Stomach smooth muscle (tissue), 2 donors: ENCODE measurements at regions not wholly inside any gene's neighbourhood (a gene's known extent, or its start where the extent isn't known, plus 50 kb on each side); places are given as distances from the start of the nearest gene placed in this dataset.

Experiments
- H3K27ac ChIP-seq: one replicate; pipeline ENCODE4 v1.7.0; 2013; ENCODE audit warnings: mild to moderate bottlenecking, low read length, inconsistent platforms
- H3K27me3 ChIP-seq, 2 donors: one replicate each; pipeline ENCODE4 v1.7.0; 2013; ENCODE audit warnings: low read length in 2 of 2; ENCODE audit not compliant: insufficient read depth in 2 of 2, control insufficient read depth in 1 of 2
- H3K36me3 ChIP-seq, 2 donors: one replicate each; pipeline ENCODE4 v1.7.0; 2013; ENCODE audit warnings: low read length in 2 of 2; ENCODE audit not compliant: control insufficient read depth in 2 of 2, insufficient read depth in 2 of 2
- H3K4me1 ChIP-seq: one replicate; pipeline ENCODE4 v1.7.0; 2013; ENCODE audit warnings: low read length; ENCODE audit not compliant: control insufficient read depth, insufficient read depth
- H3K4me3 ChIP-seq, 2 donors: one replicate each; pipeline ENCODE4 v1.7.0; 2013; ENCODE audit warnings: low read length in 2 of 2
- H3K9ac ChIP-seq, 2 donors: one replicate each; pipeline ENCODE4 v1.7.0; 2013; ENCODE audit warnings: low read length in 2 of 2, mild to moderate bottlenecking in 1 of 2
- H3K9me3 ChIP-seq, 2 donors: one replicate each; pipeline ENCODE4 v1.7.0; 2013; ENCODE audit warnings: low read length in 2 of 2; ENCODE audit not compliant: control insufficient read depth in 2 of 2
- donor health status: healthy.
- donor health status: Pancreatic carcinoma.

DNA sequence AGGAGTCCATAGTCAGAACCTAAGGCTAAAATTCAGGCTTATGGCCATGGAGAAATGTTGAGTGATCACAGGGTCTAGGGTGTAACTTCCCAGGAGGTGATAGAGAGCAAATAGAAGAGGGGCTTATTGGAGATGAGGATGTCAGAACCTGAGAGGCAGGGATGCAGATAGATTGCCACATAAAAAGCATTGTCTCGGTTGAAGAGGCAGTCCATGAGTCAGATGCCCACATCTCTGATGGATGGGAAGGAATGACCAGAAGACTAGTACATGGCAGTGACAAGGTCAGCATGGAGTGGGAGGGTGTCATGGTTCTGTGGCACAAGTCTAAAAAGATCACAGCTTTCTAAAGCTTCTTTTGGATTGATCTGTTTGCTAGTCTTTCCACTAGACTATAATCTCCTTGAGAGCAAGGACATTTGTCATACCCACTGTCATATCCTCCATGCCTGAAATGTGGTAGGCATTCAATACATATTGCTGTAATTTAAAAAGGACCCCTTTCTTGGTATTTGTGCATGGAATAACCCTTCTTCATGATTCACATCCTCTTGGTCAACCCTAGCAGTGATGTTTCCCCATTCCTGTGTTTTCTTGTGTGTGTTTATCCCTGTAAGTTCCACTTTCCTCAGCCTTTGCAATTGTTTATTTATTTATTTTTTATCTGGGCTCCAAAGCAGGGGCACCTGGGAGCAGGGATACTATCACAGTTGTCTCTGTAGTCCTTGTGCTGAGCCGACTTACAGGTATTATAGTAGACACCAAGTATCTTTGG is 613.4 kb upstream of the CFAP20DC start:
- no peak overlapping the region for H3K9ac ChIP-seq
- H3K4me3 ChIP-seq = no peak overlapping the region
- no peaks in the 10 kb centered on the region for H3K9me3 ChIP-seq
- H3K36me3 ChIP-seq = no peaks in the 10 kb centered on the region
- no peaks in the 10 kb centered on the region for H3K27me3 ChIP-seq
- no peaks in the 10 kb centered on the region for H3K4me1 ChIP-seq
- H3K27ac ChIP-seq = no peak overlapping the region

DNA sequence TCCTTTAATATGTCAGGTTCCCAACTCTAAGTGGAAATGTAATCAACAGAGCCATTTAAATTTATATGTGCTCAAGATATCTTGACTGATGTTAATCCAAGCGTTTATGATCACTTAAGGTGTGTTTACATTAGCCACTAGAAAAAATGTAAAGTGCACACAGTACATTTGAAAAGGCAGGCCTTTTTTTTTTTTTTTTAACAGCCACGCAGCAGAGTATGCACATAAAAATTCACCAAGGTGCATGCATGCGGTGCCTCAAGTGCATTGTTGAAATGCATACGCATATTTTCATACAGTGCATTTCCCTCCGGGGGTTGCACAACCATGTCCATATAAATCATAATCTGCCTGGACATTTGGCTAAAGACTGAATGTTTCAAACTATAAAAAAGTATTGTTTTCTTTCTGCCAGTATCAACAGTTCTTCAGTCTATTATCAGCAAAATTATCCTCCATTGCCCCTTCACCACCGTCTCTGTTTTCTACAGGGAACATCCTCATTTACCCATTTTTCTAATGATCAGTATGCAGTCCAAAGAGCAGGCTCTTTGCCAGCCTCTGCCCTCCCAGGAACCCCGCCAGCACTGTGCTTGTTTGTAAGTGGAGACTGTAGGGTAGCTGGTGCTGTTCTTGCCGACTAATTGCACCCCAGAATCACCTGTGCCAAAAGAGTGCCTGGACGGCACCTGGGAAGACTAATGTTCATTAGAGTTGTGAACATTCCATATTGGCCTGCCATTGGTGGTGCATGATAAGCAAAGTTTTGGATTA is 611.2 kb upstream of the CFAP20DC start:
- Histone ChIP-seq H3K9me3 (peaks cover 0 to 2% of the 10 kb centered on the region in 2 donors), H3K27ac (no peak overlapping the region), H3K4me3 (no peak overlapping the region), H3K27me3 (no peaks in the 10 kb centered on the region), H3K36me3 (no peaks in the 10 kb centered on the region), H3K4me1 (no peaks in the 10 kb centered on the region), H3K9ac (no peak overlapping the region)

DNA sequence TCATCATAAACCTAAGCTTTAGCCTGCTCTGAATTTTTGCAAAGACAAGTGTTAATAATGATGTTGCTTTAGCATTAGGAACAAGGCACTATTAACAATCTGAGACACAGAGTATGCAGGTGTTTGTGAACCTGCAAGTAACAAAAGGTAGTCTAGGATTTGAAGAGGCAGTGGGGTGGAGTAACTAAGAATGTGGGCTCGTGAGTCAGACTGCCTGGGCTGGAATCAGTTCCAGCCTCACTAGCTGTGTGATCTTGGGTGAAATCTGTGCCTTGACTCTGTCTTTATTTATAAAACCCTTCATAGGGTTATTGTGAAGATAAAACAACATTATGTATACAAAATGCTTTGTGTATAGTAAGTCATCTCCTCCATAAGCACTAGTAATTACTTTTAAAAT is 610.6 kb upstream of the CFAP20DC start:
- no peaks in the 10 kb centered on the region for H3K4me1 ChIP-seq
- H3K4me3 ChIP-seq = no peak overlapping the region
- no peaks in the 10 kb centered on the region for H3K36me3 ChIP-seq
- peaks cover 0 to 2% of the 10 kb centered on the region in 2 donors for H3K9me3 ChIP-seq
- no peak overlapping the region for H3K9ac ChIP-seq
- no peak overlapping the region for H3K27ac ChIP-seq
- H3K27me3 ChIP-seq = no peaks in the 10 kb centered on the region

DNA sequence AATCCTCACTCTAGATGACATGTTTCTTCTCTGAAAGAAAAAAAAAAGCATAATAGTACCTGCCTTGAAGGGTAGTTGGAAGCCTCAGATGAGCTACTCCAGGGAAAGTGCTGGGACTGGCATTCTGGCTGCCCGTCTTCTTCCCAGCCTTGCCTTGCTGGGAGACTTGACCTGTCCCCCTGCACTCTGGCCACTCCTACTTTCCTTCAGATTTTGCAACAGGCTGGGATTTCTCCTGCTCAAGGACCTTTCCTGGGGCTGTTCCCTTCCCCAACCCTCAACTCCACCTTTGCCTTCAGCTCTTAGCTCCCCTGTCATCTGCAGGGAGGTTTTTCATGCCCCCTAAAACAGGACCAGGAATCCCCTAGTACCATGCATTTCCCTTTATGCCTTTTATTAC is 609.9 kb upstream of the CFAP20DC start:
- H3K9me3 ChIP-seq = peaks cover 0 to 2% of the 10 kb centered on the region in 2 donors
- H3K27ac ChIP-seq = no peak overlapping the region
- no peaks in the 10 kb centered on the region for H3K36me3 ChIP-seq
- no peak overlapping the region for H3K9ac ChIP-seq
- no peaks in the 10 kb centered on the region for H3K27me3 ChIP-seq
- H3K4me3 ChIP-seq = no peak overlapping the region
- H3K4me1 ChIP-seq = no peaks in the 10 kb centered on the region

- Histone ChIP-seq H3K36me3 (no peaks in the 10 kb centered on the region), H3K27me3 (no peaks in the 10 kb centered on the region), H3K4me1 (no peaks in the 10 kb centered on the region), H3K9ac (no peak overlapping the region), H3K27ac (no peak overlapping the region), H3K4me3 (no peak overlapping the region), H3K9me3 (peaks cover 0 to 2% of the 10 kb centered on the region in 2 donors)
Observed at GRCh38 chr3:59658866-59659265, 609.0 kb upstream of the CFAP20DC start.

- H3K36me3 ChIP-seq = no peaks in the 10 kb centered on the region
- no peak overlapping the region for H3K27ac ChIP-seq
- no peak overlapping the region for H3K9ac ChIP-seq
- H3K4me3 ChIP-seq = no peak overlapping the region
- no peaks in the 10 kb centered on the region for H3K27me3 ChIP-seq
- H3K4me1 ChIP-seq = no peaks in the 10 kb centered on the region
- H3K9me3 ChIP-seq = peaks cover 0 to 2% of the 10 kb centered on the region in 2 donors
Observed at GRCh38 chr3:59658274-59658673, 608.4 kb upstream of the CFAP20DC start.

- Histone ChIP-seq H3K27ac (no peak overlapping the region), H3K4me1 (no peaks in the 10 kb centered on the region), H3K36me3 (no peaks in the 10 kb centered on the region), H3K4me3 (no peak overlapping the region), H3K9me3 (peaks cover 0 to 2% of the 10 kb centered on the region in 2 donors), H3K27me3 (no peaks in the 10 kb centered on the region), H3K9ac (no peak overlapping the region)
Observed at GRCh38 chr3:59655418-59656015, 605.7 kb upstream of the CFAP20DC start.

DNA sequence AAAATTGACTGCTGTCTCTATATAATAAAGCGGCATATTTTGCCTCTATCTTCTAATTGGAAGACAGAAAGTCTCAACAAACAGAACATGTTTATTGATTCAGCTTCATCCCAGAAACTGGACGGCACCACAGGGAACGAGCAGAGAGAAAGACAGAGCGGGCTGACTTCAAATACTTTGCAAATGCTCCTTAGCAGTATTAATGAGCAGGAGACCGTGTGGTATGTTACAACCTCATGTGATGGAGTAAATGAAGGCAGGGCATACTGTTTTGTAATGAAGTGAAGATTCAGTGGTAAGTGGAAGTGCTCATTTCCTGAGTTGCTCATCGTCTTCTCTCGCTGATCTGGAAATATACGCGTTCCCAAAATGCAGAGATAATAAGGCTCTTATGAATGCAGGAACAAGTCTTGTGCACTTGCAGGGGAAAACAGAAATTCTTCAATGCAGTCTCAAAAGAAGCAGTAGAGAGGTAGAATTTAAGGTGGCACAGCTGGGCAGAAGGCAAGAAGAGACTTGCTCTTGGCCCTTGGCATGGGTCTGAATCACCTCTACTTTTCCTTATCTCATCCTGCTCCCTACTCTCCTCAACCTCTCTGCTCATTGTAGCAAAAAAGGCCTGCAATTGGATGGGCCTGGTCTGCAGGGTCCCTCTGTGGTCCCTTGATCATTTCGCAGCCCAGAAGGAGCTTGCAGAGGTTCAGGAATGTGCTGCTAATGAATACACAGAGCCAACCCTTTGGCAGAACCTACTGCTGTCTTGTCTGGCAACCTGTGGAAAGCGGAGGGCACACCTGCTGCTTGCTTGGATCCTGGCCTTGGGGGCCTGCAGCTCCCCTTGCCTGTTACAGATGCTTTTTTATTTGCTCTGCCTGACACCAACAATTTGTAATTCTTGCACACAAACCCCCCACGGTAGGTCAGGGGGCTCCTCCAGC is 604.9 kb upstream of the CFAP20DC start:
- Histone ChIP-seq H3K9me3 (peaks cover 2 to 4% of the 10 kb centered on the region in 2 donors), H3K4me1 (no peaks in the 10 kb centered on the region), H3K27me3 (no peaks in the 10 kb centered on the region), H3K27ac (no peak overlapping the region), H3K4me3 (peak overlapping the region in 1 of 2 donors; percentile 22), H3K36me3 (no peaks in the 10 kb centered on the region), H3K9ac (no peak overlapping the region)

DNA sequence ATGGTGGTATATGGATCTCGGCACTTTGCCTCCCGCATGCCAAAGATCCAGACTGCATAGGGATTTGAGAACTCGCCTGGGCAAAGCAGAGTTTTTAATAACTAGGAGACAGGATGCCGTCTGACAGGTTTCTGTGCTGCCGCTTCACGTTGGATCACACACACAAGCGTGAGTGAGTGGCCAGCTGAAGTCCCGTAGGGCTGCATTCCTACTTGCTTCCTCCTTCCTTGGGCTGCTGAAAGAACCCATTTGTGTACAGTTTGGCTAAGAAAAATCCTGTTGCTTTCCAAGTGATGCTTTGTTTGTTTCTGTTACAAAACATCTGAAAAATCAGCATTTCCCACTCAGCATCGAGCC is 604.3 kb upstream of the CFAP20DC start:
- Histone ChIP-seq H3K27ac (no peak overlapping the region), H3K4me1 (no peaks in the 10 kb centered on the region), H3K9me3 (peaks cover 5 to 8% of the 10 kb centered on the region in 2 donors), H3K27me3 (no peaks in the 10 kb centered on the region), H3K36me3 (no peaks in the 10 kb centered on the region), H3K9ac (no peak overlapping the region), H3K4me3 (peak overlapping the region in 1 of 2 donors; percentile 22)

GRCh38 chr3:59653405-59654122 is 603.7 kb upstream of the CFAP20DC start:
- H3K27ac ChIP-seq = no peak overlapping the region

More at GRCh38 chr3:59653405-59654122, 603.7 kb upstream of the CFAP20DC start:
- Histone ChIP-seq H3K27me3 (no peaks in the 10 kb centered on the region), H3K9ac (no peak overlapping the region), H3K9me3 (peaks cover 5 to 14% of the 10 kb centered on the region in 2 donors), H3K4me1 (no peaks in the 10 kb centered on the region), H3K4me3 (peak overlapping the region in 1 of 2 donors; percentile 22), H3K36me3 (no peaks in the 10 kb centered on the region)
